Stimulated activated CD8-positive, alpha-beta memory T cell treated with anti-CD3 and anti-CD28 coated beads, Interleukin-15, amount 100 ng/mL, for 4 hours (primary cell): ENCODE measurements at regions not wholly inside any gene's neighbourhood (a gene's known extent, or its start where the extent isn't known, plus 50 kb on each side); places are given as distances from the start of the nearest gene placed in this dataset.
"Not testable (repeated sequence)": the region's sequence is repeated elsewhere in the genome, so short reads cannot be mapped to it uniquely, and the experiment has no call there.

Source experiments
- DNase-seq, 2 donors: peaks; one replicate each; pipeline ENCODE4 v3.0.0-alpha.2; 2020; ENCODE audit warnings: low read depth in 2 of 2

- no peak for DNase-seq
These were observed 51.5 kb upstream of the MELK start for GRCh38 chr9:36521148-36521547.

- DNase-seq: no peak
These were observed 55.6 kb upstream of the MELK start for GRCh38 chr9:36517131-36517530.

- no peak for DNase-seq
These were observed 68.5 kb upstream of the MELK start for GRCh38 chr9:36504156-36504555.

GRCh38 chr9:36503172-36504088 is 69.3 kb upstream of the MELK start:
- no peak for DNase-seq

- DNase-seq: no peak
These were observed 71.0 kb upstream of the MELK start for GRCh38 chr9:36501727-36502126.

GRCh38 chr9:36500931-36501330 is 71.8 kb upstream of the MELK start:
- not testable (repeated sequence) for DNase-seq

- DNase-seq: no peak
These were observed 73.4 kb upstream of the MELK start for GRCh38 chr9:36499174-36499890.

- not testable (repeated sequence) for DNase-seq
These were observed 79.1 kb upstream of the MELK start for GRCh38 chr9:36493564-36493963.

- DNase-seq: no peak
These were observed 79.8 kb upstream of the MELK start for GRCh38 chr9:36492865-36493264.

GRCh38 chr9:36489453-36489852 is 83.2 kb upstream of the MELK start:
- DNase-seq: no peak

- DNase-seq: no peak
These were observed 84.3 kb upstream of the MELK start for GRCh38 chr9:36488389-36488756.

- peak; percentile 82 to 88 for DNase-seq
These were observed 85.0 kb upstream of the MELK start for GRCh38 chr9:36487482-36488388.

- peak; percentile 8 to 13 for DNase-seq
These were observed 85.7 kb upstream of the MELK start for GRCh38 chr9:36486933-36487481.

- DNase-seq: no peak
These were observed 86.3 kb upstream of the MELK start for GRCh38 chr9:36486329-36486932.

GRCh38 chr9:36485647-36486328 is 85.7 kb upstream of the RNF38 start:
- no peak for DNase-seq

GRCh38 chr9:36484124-36484523 is 84.1 kb upstream of the RNF38 start:
- no peak for DNase-seq

- DNase-seq: no peak
These were observed 79.0 kb upstream of the RNF38 start for GRCh38 chr9:36479101-36479500.

- DNase-seq: no peak
These were observed 71.3 kb upstream of the RNF38 start for GRCh38 chr9:36471359-36471758.

- peak; percentile 27 to 57 for DNase-seq
These were observed 70.7 kb upstream of the RNF38 start for GRCh38 chr9:36470643-36471290.

- DNase-seq: no peak
These were observed 63.4 kb upstream of the RNF38 start for GRCh38 chr9:36463467-36463866.
